GM12892 (cell line): ENCODE measurements at regions not wholly inside any gene's neighbourhood (a gene's known extent, or its start where the extent isn't known, plus 50 kb on each side); places are given as distances from the start of the nearest gene placed in this dataset.

Experiments used
- DNase-seq: peaks from one replicate; pipeline ENCODE4 v3.0.0; 2011; ENCODE audit not compliant: insufficient read length
- FAIRE-seq: peaks from 2 replicates; lab custom pipeline; 2011; peaks lifted over from hg19 to GRCh38; lab: Jason Lieb, UNC
- POLR2A ChIP-seq: IDR thresholded peaks from 2 replicates; pipeline ENCODE4 v1.6.1; 2011; ENCODE audit warnings: low read depth, low read length, control low read depth
- POLR2AphosphoS5 ChIP-seq: IDR thresholded peaks from 2 replicates; pipeline ENCODE4 v1.6.1; 2011; ENCODE audit warnings: low read depth, low read length, control low read depth
- TAF1 ChIP-seq: IDR thresholded peaks from 2 replicates; pipeline ENCODE4 v1.6.1; 2011; ENCODE audit warnings: low read depth, mild to moderate bottlenecking, control low read depth, low read length, borderline replicate concordance

DNA sequence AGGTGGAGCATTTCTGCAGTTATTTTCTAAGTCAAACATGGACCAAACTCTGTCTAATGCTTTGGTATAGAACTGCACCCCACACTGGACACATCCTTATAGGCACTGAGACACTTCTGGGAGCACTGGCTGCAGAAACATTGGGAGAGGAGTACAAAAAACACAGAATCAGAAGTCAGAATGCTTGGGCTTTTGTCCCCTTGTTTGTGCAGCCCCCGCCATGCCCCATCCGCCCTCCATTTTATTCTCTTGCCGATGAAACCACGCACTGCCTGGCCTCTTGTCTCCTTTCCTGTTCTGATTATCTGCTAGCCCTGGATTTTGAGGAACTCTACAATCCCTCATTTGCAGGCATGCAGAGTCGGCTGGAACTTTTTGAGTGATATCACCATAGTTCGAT, 1201.2 kb downstream of the TBC1D22A start:
- TF ChIP-seq POLR2AphosphoS5, result no peak
- TF ChIP-seq TAF1, result no peak
- no peak for TF ChIP-seq POLR2A
- no peak for DNase-seq
- FAIRE-seq, result no peak

DNA sequence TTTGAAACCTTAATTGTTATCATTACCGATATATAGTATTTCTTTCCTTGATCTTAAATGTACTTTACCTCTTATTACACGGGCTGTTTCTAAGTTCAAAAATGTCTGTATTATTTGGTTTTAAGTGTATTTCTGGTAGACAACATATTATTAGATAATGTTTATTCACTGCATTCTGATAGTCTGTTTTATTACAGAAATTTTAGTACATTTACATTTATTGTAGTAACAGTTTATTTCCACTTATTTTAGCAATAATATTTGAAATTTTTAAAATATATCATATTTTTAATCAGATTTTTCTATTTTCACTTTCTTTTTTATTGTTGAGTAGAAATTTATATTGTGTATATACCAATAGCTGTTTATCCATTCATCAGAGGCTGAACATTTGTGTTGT, 1195.2 kb downstream of the TBC1D22A start:
- TF ChIP-seq POLR2A, result no peak
- DNase-seq (no peak), FAIRE-seq (no peak)

DNA sequence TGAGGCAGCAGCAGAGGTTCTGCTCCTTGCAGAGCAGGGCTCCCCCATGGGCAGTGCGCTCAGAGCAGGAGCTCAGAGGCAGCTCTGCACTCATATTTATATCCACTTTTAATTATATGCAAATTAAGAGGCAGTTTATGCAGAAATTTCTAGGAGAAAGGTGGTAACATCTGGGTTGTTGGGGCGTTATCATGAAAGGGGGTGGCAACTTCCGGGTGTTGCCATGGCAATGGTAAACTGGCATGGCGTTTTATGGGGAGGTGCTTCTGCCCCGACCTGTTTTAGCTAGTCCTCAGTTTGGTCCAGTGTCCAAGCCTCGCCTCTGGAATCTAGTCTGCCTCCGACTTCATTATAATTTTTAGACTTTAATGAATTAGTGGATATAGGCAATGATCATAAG, 1191.7 kb downstream of the TBC1D22A start:
- no peak for TF ChIP-seq TAF1
- no peak for TF ChIP-seq POLR2A
- FAIRE-seq (no peak), DNase-seq (no peak)

DNA sequence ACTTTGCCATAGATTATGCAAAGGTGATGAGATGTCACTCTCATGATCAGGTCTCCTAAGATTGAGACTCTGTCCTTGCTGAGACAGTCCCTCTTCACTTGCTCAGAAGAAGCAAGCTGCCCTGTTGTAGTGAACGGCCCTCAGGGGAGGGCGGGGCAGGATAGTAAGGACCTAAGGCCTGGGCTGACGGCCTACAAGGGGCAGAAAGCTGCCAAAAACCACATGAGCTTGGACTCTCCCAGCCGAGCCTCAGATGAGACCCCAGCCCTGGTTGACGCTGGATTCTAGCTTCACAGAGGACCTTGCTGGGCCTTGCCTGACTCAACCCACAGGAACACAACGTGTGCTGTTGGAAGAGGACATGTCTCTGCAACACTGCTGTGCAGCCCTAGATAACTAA, 1182.5 kb downstream of the TBC1D22A start:
- no peak for FAIRE-seq
- DNase-seq, result no peak
- TF ChIP-seq TAF1 (no peak), POLR2A (no peak), POLR2AphosphoS5 (no peak)

DNA sequence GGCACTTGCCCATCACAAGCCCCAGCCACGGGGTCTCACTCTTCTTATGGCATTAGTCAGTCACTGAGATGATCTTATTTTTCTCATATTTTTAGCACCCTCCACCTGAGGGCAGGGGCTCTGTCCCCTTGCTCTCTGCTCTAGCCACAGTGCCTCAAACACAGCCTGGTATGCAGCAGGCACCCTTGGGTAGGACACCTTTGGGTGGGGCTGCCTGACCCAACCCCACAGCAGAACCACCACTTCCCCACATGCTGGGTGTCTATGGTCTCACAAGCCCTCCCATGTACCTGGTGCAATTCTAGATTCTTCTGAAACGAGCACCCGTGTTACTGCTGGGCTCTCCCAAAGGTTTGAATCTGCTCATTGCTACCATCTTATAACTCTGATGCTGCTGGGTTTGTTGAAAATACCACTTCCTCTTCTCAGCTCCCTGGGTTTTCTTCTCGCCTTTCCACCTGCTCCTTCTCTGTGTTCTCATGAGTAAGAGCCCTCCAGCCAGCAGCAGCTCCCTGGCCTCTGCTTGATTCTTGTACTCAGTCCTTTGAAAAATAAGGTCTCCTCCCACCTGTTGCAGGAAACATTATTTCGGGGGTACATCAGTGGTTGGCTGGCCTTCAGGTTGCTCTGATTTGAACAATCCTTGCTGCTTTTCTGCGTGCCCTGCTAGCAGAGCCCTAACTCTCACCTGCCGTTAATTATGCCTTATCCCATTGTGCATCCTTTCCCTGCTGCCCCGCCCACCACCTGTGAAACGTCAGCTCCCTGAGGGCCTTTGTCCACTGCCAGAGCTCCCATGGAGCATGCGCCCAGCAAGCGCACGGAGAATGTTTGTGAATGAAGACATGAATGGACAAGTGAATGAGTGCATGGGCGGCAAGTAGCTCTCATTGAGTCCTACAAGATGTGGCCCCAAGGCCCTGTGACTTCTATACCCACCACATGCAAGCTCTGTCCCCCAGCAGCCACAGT, 1181.6 kb downstream of the TBC1D22A start:
- no peak for TF ChIP-seq POLR2AphosphoS5
- no peak for DNase-seq
- FAIRE-seq, result no peak

DNA sequence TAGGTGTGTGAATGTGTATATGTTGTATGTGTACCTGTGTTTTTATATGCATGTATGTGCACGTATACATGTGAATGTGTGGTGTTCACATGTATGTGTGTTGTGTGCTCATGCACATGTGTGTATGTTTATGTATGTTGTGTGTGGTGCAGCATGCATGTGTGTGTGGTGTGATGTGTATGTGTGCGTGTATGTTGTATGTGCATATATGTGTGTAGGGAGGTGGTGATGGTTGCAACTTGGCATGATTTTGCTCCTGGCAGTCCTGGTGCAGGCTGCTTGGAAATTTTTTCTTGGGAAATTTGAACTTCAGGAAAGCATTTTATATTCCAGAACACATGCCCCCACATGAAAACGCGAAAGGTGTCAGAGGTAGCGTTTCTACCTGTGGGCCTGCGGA, 1177.8 kb downstream of the TBC1D22A start:
- DNase-seq (no peak), FAIRE-seq (no peak)
- no peak for TF ChIP-seq TAF1
- TF ChIP-seq POLR2AphosphoS5, result no peak
- TF ChIP-seq POLR2A, result no peak

DNA sequence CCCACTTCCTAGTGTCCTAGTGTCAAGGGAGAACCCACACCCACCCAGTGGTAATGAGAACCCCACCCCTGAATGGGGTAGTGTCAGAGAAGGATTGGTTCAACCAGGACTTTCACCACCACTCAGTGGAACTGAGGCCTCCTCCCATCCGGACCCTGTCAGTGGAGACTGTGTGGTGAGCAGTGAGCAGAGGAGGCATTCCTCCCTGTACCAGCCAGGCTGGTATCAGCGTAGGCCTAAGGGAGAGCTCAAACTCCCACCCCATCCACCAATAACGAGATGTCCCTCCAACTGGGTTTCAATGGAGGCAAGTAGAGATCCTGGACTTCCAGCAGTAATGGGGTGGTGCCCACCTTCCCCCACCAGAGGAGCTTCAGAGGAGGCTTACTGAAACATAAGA, 1171.4 kb downstream of the TBC1D22A start:
- DNase-seq (no peak), FAIRE-seq (no peak)
- TF ChIP-seq POLR2A (no peak), POLR2AphosphoS5 (no peak), TAF1 (no peak)

DNA sequence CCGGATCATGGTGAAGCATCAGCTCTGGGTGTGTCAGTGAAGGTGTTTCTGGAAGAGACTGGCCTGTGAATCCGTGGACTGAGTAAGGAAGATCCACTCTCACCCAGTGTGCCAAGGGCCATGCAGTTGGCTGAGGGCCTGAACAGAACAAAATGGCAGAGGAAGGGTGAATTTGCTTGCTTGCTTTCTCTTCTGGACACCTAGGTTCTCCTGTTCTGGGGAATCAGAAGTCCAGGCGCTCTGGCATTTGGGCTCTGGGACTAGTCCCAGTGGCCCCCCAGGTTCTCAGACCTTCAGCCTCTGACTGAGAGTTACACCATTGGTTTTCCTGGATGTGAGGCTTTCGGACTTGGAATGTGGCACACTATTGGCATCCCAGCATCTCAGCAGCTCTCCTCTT, 1170.8 kb downstream of the TBC1D22A start:
- TF ChIP-seq TAF1 (no peak), POLR2AphosphoS5 (no peak)

DNA sequence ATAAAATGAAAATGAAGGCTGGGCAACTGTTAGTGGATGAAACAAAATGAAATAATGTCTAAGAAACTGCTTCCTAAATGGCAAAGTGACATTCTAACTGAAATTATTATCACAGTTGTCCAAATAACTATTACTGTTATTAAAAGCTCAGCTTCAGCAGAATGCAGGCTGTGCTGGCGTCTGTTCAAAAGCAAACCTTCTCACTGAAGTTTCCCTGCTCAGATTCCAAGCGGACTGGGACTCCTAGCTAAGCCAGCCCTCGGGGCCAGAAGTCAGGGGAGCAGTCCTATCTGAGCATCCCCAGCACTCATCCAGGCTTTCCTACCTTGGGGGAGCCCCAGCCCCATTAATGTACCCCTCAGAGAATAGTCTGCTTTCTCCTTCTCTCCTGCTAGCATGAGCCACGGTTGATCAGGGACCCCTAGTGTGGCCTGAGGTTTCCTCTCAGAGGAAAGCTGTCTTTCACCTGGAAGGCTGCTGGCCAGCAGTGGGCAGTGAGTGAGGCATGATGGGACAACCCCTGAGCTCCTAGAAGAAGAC, 1167.3 kb downstream of the TBC1D22A start:
- no peak for TF ChIP-seq POLR2A
- TF ChIP-seq POLR2AphosphoS5, result no peak
- TF ChIP-seq TAF1, result no peak
- no peak for FAIRE-seq
- no peak for DNase-seq

More for the DNA sequence above, 1170.8 kb downstream of the TBC1D22A start:
- FAIRE-seq (no peak), DNase-seq (no peak)

DNA sequence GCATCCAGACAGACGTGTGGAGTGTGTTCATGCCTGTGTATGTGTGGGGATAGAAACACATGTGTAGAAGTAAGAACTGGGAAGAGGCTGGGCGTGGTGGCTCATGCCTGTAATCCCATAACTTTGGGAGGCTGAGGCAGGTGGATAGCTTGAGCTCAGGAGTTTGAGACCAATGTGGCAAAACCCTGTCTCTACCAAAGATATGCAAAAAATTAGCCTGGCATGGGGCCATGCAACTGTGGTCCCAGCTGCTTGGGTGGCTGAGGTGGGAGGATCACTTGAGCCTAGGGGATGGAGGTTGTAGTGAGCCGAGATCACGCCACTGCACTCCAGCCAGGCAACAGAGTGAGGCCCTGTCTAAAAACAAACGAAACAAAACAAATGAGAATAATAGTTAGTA, 1166.6 kb downstream of the TBC1D22A start:
- TF ChIP-seq POLR2AphosphoS5, result no peak
- TF ChIP-seq POLR2A, result no peak
- TF ChIP-seq TAF1, result no peak
- DNase-seq, result no peak
- FAIRE-seq, result no peak

DNA sequence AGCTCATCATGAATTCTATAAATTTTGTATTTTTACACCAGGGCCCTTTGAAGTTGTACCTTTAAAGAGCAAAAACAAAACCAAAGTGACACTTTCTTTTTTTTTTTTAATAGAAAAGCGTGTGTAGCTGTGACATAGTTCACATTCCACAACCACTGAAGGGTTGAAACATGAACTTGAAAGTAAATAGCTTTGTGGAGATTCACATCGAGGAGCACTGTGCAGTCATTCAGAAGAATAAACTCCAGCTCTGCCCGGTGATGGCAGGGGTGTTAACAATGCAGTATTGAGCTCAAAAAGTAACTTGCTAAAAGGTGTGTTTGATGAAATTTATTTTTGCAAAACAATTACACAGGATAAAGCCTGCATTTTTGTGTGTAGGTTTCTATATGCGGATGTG, 1166.2 kb downstream of the TBC1D22A start:
- DNase-seq, result no peak
- FAIRE-seq, result no peak
- TF ChIP-seq POLR2AphosphoS5, result no peak
- no peak for TF ChIP-seq TAF1
- no peak for TF ChIP-seq POLR2A

DNA sequence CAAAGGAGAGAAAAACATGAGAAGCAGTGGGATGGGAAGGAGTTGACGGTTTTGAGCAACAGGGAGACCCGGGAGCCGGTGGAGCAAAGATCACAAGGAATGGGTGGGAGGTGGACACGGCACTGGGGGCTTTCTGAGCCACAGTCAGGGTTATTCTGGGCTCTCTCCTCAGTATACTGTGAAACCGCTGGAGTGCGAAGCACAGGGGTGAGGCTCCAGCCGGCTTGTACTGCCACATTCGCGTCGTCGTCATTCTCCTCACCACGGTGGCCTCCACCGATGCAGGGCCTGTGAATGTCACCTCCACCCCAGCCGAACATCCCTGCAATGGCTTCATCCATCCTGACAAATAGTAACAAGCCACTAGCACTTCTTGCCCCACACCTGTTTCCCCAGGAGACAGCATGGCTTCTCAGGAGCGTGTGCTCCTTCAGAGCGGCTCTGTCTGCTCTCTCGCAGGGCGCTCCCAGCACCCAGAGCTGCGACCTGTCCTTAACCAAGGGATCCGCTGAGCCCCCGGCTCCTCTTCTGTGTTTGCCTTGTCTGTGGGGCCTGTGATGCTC, 1165.3 kb downstream of the TBC1D22A start:
- DNase-seq, result no peak
- FAIRE-seq, result no peak
- TF ChIP-seq POLR2A, result no peak
- TF ChIP-seq TAF1, result no peak
- no peak for TF ChIP-seq POLR2AphosphoS5
